OCI-LY3 (cell line): ENCODE measurements at regions not wholly inside any gene's neighbourhood (a gene's known extent, or its start where the extent isn't known, plus 50 kb on each side); places are given as distances from the start of the nearest gene placed in this dataset.

ENCODE experiments used
- H2AFZ ChIP-seq: fragments of 200-600, 300-600 bp; shearing (Covaris generic); 2 replicates; pipeline ENCODE4 v1.6.0; 2014; ENCODE audit warnings: antibody characterized with exemption, low read depth, low read length
- H3K27ac ChIP-seq: fragments of 200-600, 300-600 bp; sonication (generic); 2 replicates; pipeline ENCODE4 v1.5.1; 2014; ENCODE audit warnings: mild to moderate bottlenecking, low read length, moderate library complexity, mixed read lengths
- H3K27me3 ChIP-seq: fragments of 200-600, 300-600 bp; sonication (generic); 2 replicates; pipeline ENCODE4 v1.6.1; 2014; ENCODE audit warnings: low read depth, low read length, mixed read lengths
- H3K36me3 ChIP-seq: fragments of 200-600, 300-600 bp; sonication (generic); replicated peaks from 2 replicates; pipeline ENCODE3; 2014; ENCODE audit warnings: low read depth, low read length, mixed read lengths
- H3K4me1 ChIP-seq: fragments of 300-600, 200-600 bp; sonication (generic); 2 replicates; pipeline ENCODE4 v1.6.1; 2014; ENCODE audit warnings: low read length, mixed read lengths
- H3K4me2 ChIP-seq: fragments of 200-600, 300-600 bp; sonication (generic); 2 replicates; pipeline ENCODE4 v1.6.1; 2014; ENCODE audit warnings: low read length, mixed read lengths
- H3K4me3 ChIP-seq: fragments of 300-600, 200-600 bp; sonication (generic); 2 replicates; pipeline ENCODE4 v1.5.1; 2014; ENCODE audit warnings: antibody characterized with exemption, mild to moderate bottlenecking, low read length, moderate library complexity
- H3K79me2 ChIP-seq: fragments of 300-600, 200-600 bp; shearing (Covaris generic); 2 replicates; pipeline ENCODE4 v1.6.1; 2014; ENCODE audit warnings: mild to moderate bottlenecking, low read length, mixed read lengths
- H3K9ac ChIP-seq: fragments of 300-600, 200-600 bp; shearing (Covaris generic); 2 replicates; pipeline ENCODE4 v1.6.0; 2014; ENCODE audit warnings: mild to moderate bottlenecking, low read length, moderate library complexity
- H3K9me3 ChIP-seq: fragments of 200-600, 300-600 bp; shearing (Covaris generic); 2 replicates; pipeline ENCODE4 v1.6.1; 2014; ENCODE audit warnings: low read length, mixed read lengths; ENCODE audit not compliant: insufficient read depth
- H4K20me1 ChIP-seq: fragments of 200-600, 300-600 bp; sonication (generic); 2 replicates; pipeline ENCODE4 v1.6.1; 2016; ENCODE audit warnings: low read length, mixed read lengths; ENCODE audit not compliant: insufficient read depth
- CTCF ChIP-seq: fragments of 200-600, 300-600 bp; sonication (generic); IDR thresholded peaks from 2 replicates; pipeline ENCODE4 v1.5.1; 2014; ENCODE audit warnings: antibody characterized with exemption, low read length, low read depth
- EZH2phosphoT487 ChIP-seq: fragments of 200-600 bp; shearing (Covaris generic); IDR thresholded peaks from 2 replicates; pipeline ENCODE4 v1.6.1; 2018; ENCODE audit warnings: antibody characterized with exemption, mixed run types, low read depth

GRCh38 chr21:38027901-38028498 is 111.7 kb upstream of the KCNJ6 start:
- no peak overlapping the region for H3K4me2 ChIP-seq
- H3K9me3 ChIP-seq: no peaks in the 10 kb centered on the region
- no peaks in the 10 kb centered on the region for H4K20me1 ChIP-seq
- no peaks in the 10 kb centered on the region for H3K79me2 ChIP-seq
- no peak overlapping the region for H3K4me3 ChIP-seq
- no peaks in the 10 kb centered on the region for H3K27me3 ChIP-seq
- no peak overlapping the region for H2AFZ ChIP-seq
- TF ChIP-seq EZH2phosphoT487: no peak
- no peak for TF ChIP-seq CTCF
- no peaks in the 10 kb centered on the region for H3K36me3 ChIP-seq
- H3K27ac ChIP-seq: no peak overlapping the region
- H3K4me1 ChIP-seq: no peaks in the 10 kb centered on the region
- no peak overlapping the region for H3K9ac ChIP-seq

GRCh38 chr21:38032082-38032801 is 116.0 kb upstream of the KCNJ6 start:
- H3K4me1 ChIP-seq: no peaks in the 10 kb centered on the region
- H4K20me1 ChIP-seq: no peaks in the 10 kb centered on the region
- H3K9ac ChIP-seq: no peak overlapping the region
- H3K27me3 ChIP-seq: no peaks in the 10 kb centered on the region
- TF ChIP-seq CTCF: no peak
- no peak for TF ChIP-seq EZH2phosphoT487
- H3K36me3 ChIP-seq: no peaks in the 10 kb centered on the region
- no peak overlapping the region for H3K4me3 ChIP-seq
- no peak overlapping the region for H3K27ac ChIP-seq
- no peak overlapping the region for H3K4me2 ChIP-seq
- H3K79me2 ChIP-seq: no peaks in the 10 kb centered on the region
- no peak overlapping the region for H2AFZ ChIP-seq
- H3K9me3 ChIP-seq: no peaks in the 10 kb centered on the region

GRCh38 chr21:38036016-38036415 is 119.8 kb upstream of the KCNJ6 start:
- Histone ChIP-seq H3K27ac (no peak overlapping the region), H3K4me1 (no peaks in the 10 kb centered on the region), H2AFZ (no peak overlapping the region), H3K9ac (no peak overlapping the region), H3K79me2 (no peaks in the 10 kb centered on the region), H4K20me1 (no peaks in the 10 kb centered on the region), H3K9me3 (no peaks in the 10 kb centered on the region), H3K27me3 (no peaks in the 10 kb centered on the region), H3K36me3 (no peaks in the 10 kb centered on the region), H3K4me3 (no peak overlapping the region), H3K4me2 (no peak overlapping the region)
- TF ChIP-seq CTCF (no peak), EZH2phosphoT487 (no peak)

- no peak overlapping the region for H3K4me2 ChIP-seq
- H3K27ac ChIP-seq: no peak overlapping the region
- no peaks in the 10 kb centered on the region for H3K9me3 ChIP-seq
- no peaks in the 10 kb centered on the region for H3K4me1 ChIP-seq
- no peaks in the 10 kb centered on the region for H3K27me3 ChIP-seq
- H2AFZ ChIP-seq: no peak overlapping the region
- no peaks in the 10 kb centered on the region for H3K36me3 ChIP-seq
- TF ChIP-seq EZH2phosphoT487 (no peak), CTCF (no peak)
- H4K20me1 ChIP-seq: no peaks in the 10 kb centered on the region
- no peaks in the 10 kb centered on the region for H3K79me2 ChIP-seq
- H3K9ac ChIP-seq: no peak overlapping the region
- no peak overlapping the region for H3K4me3 ChIP-seq
These were observed 121.2 kb upstream of the KCNJ6 start for GRCh38 chr21:38037416-38037815.
